NCI-H526 (cell line): ENCODE measurements at regions not wholly inside any gene's neighbourhood (a gene's known extent, or its start where the extent isn't known, plus 50 kb on each side); places are given as distances from the start of the nearest gene placed in this dataset.
"Not testable (repeated sequence)": the region's sequence is repeated elsewhere in the genome, so short reads cannot be mapped to it uniquely, and the experiment has no call there.

Source experiments
- DNase-seq, 2 experiments: peaks; one replicate each; lab custom pipeline; 2025; lab: John Stamatoyannopoulos, UW

GRCh38 chr4:66929748-66930147 is 615.6 kb downstream of the CENPC start:
- DNase-seq, result no peak

DNA sequence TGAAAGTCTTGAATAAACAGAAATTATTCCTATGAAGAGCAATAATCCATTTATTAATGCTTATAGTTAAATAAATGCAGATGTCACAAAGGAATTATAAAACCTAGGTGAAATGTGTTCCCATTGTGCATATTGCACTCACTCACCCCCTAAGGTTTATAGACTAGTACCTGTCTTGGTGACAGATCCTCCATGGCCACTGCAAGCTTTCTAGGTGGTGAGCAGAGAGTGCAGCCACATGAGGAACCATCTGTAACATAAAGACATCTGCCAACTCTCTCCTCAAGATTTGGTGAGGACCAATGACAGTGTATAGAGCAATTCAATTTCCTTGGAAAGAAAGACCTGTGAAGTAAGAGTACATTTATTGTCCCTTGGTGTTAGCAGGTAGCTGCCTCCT is 616.4 kb downstream of the CENPC start:
- not testable (repeated sequence) for DNase-seq

GRCh38 chr4:66927937-66928336 is 617.4 kb downstream of the CENPC start:
- no peak for DNase-seq

GRCh38 chr4:66926687-66927086 is 618.6 kb downstream of the CENPC start:
- DNase-seq, result no peak

DNA sequence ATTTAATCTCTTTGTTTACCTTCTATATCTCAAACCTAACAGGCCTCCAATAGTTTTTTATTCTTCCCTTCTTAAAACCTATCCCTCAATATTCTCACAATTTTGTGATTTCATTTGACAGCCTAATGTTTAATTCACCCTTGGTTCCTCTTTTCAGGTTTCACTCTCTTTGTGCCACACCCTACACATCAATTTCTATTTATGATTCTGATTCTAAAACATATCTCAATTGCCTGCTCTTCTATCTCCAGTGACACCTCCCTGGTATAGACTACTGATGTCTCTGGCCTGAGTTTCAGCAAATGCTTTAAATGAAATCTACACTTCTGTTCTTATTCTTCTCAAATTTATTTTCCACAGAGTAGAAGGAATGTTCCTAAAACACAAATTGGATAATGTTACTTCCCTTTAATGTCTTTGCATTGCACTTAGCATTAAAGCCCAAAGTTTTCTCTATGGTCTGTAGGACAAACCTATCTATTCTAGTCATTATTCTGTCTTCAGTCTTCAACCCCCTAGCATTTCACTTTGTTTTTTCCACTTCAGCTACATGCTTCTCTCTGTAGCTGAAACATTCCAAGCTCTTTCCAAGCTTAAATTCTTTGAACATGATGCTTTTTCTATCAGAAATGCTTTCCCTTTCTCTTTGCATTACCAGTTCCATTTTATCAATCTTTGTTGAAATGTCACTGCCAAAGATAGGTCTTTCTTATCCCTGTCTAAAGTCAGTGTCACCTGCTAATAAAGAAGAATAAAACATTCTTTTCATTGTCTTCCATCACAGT is 622.0 kb downstream of the CENPC start:
- no peak for DNase-seq

DNA sequence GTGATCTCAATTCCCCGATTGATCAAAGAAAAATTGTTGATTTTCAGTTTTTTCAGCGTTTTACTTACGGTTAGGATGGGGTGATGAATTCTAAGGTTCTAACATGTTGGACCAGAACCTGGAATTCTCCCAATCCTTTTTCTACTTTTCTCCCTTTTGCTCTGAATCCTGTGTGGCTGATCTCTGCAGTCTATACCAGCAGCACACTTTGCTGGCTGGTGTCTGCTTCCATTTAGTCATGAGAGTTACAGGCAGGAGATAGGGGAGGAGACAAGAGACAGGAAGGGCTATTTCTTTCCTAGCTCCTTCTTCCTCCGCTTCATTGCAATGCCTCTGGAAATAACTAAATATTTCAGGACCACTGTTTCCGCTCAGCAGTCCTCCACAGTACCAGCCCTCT is 623.9 kb downstream of the CENPC start:
- no peak for DNase-seq

DNA sequence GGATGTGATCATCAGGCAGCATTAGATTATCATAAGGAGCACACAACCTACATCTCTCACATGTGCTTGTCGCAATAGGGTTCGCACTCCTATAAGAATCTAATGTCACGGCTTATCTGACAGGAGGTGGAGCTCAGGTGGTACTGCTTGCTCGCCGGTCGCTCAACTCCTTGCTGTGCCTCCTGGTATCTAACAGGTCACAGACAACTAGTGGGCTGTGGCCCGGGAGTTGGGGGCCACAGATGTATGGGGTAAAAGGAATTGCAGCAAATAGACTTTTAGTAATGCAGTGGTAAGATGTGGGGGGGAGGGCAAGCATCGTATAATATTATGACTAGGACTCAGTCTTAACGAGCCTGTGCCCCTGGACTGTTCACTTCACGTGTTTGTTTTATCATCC is 624.8 kb downstream of the CENPC start:
- no peak for DNase-seq

GRCh38 chr4:66911880-66912279 is 633.4 kb downstream of the CENPC start:
- no peak for DNase-seq

GRCh38 chr4:66906314-66906713 is 639.0 kb downstream of the CENPC start:
- peak; percentile 88 to 89 for DNase-seq

- DNase-seq, result no peak
These were observed 645.8 kb downstream of the CENPC start for GRCh38 chr4:66899422-66900065.

DNA sequence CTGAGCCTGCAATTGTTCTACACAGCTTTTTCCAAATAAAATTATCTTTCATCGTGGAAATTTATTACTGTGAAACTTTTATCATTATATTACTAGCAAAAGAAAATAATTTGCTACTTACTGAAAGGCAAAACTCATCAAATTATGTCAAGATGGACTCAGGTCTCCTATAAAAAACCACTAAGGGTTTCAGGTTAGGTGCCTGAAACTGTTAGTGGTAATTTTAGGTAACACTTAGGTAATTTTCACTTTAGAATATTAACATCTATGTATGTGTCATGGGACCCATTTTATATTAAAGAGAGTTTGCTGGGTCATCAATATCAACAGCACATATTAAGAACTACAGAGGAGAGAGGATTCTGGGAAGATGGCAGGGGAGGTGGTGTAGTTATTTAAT is 651.5 kb downstream of the CENPC start:
- no peak for DNase-seq

DNA sequence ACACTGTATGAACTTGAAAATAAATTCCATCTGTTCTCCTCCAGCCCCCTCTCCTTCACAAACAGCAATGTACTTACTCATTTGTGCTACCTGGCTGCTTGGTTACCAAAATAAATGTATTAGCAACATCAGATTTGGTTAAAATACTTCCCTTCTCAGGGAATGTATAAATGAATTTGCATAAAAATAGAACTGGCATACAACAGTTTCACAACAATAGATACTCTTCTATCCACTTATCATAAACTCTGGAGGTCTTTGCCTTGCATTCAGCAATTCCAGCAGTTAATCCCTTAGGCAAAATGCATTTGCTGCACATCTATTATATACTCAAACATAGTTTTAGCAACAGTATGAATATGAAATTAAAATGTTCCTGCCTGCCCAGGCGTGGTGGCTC is 658.2 kb downstream of the CENPC start:
- no peak for DNase-seq

GRCh38 chr4:66885501-66886165 is 659.7 kb downstream of the CENPC start:
- no peak for DNase-seq

DNA sequence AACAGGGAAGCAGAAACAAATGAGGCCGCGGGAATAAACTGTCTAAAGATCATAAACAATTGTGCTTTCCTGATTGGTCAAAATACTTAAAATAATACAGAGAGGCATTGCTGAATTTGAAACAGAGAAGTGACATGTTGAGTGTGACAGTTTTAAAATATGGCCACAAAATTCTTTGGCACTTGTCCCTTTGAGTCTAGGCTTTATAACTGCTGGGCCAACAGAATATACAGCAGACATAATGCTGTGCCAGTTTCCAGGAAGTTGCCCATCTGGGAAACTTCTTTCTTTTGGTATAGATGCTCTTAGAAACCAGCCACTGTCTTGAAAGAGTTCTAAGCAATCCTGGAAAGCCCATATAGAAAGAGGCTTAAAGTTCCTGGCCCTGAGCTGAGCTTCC is 668.4 kb downstream of the CENPC start:
- no peak for DNase-seq

- DNase-seq, result no peak
These were observed 672.6 kb downstream of the CENPC start for GRCh38 chr4:66872661-66873060.

- DNase-seq, result no peak
These were observed 681.8 kb downstream of the CENPC start for GRCh38 chr4:66863481-66863880.

- DNase-seq, result no peak
These were observed 689.3 kb downstream of the CENPC start for GRCh38 chr4:66855956-66856355.

GRCh38 chr4:66853845-66854244 is 691.5 kb downstream of the CENPC start:
- no peak for DNase-seq

- no peak for DNase-seq
These were observed 692.5 kb downstream of the CENPC start for GRCh38 chr4:66852843-66853242.

GRCh38 chr4:66849596-66849995 is 695.7 kb downstream of the CENPC start:
- no peak for DNase-seq

DNA sequence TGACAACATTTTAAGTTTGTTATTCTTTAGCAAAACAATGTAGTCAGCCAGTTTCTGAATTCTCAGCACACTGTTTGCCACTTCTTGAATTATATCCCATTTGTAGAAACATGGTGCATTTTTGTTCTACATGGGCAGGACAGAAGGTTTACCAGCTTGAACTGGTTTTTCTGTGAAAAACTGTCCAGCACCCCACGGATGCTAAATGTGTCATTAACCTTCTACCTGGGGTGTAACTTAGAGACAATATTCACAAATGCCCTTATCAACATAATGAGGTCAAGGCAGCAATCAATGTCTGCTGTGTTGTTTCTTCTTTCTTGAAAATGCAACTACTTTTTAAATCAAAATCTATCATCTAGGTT is 702.6 kb downstream of the CENPC start:
- no peak for DNase-seq

DNA sequence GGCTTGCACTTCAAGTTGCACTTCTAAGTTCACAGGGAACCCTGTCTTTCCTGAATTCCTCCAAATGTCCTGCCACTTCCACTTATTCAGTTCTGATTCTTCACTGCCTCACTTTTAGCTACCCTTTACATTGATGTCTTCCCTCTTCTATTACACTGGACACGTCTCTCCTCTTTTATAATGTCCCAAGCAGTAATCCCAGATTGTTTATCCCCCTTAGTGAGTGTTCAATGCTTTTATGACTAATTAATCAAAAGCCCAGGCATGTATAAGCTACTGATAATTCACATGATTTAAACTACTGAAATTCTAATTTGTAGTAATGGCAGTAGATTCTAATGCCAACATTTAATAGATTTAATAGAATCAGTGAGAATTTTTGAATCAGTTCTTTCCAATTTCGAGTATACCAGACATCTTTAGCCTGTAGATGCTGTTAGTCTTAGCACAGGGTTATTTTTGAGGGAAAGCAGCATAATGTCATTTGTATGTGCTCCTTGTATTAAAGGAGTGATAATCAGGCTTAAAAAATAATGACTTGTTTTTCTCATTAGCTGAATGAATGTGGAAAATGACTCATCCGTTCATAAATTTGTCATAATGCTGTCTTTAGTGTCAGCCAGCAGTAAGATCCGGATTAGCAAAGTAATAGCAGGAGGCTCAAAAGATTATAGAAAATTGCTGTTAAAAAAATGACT is 703.1 kb downstream of the CENPC start:
- no peak for DNase-seq

GRCh38 chr4:66840178-66840577 is 705.1 kb downstream of the CENPC start:
- DNase-seq, result no peak
